ENCODE measurements at regions not wholly inside any gene's neighbourhood (a gene's known extent, or its start where the extent isn't known, plus 50 kb on each side); places are given as distances from the start of the nearest gene placed in this dataset.

DNA sequence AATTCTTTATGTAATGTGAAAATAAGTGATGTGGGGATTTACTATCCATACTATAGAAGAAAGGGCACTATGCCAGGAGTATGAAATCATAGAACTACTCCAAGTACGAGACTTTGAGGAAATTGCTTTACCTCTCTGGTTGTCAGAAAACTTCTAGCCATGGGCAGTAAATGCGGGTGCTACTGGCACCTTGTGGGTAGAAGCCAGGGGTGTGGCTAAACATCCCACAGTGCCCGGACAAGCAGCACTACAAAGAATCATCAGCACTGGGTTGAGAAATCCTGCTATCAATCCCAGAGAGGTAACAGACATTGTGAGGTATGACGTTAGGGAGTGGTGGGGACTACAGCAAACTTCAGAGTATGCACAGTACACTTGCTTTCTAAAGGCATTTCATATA lies 453.5 kb upstream of the TNP1 start:
- Histone ChIP-seq H3K36me3 (ENCODE audit: control insufficient read depth, insufficient read depth, low read length) (no peaks in the 10 kb centered on the region), H3K4me3 (ENCODE audit: low read depth in 2 of 2, low read length in 2 of 2) (no peak overlapping the region), H3K4me1 (ENCODE audit: control insufficient read depth, insufficient read depth, low read length) (no peaks in the 10 kb centered on the region), H3K27me3 (ENCODE audit: control insufficient read depth, insufficient read depth, low read length) (no peaks in the 10 kb centered on the region), H3K9me3 (ENCODE audit: control insufficient read depth, insufficient read depth, low read depth, low read length) (no peaks in the 10 kb centered on the region), H3K27ac (ENCODE audit: low read length) (no peak overlapping the region)
- POLR2A ChIA-PET: no interaction called here
- in situ Hi-C loops (cut with HindIII; ENCODE audit: low pct_unique_long_range_greater_than_20kb, low sequenced_read_pairs) (no loop called here), intact Hi-C loops (cut with micrococcal nuclease; ENCODE audit: unreplicated experiment) (no loop called here)
- BruUV-seq (replicated peaks): no TSS peak
- ATAC-seq (no peak), DNase-seq (ENCODE audit: low read depth, low spot score) (no peak)
- no peak for TF ChIP-seq TCF7L2 (IDR thresholded peaks at IDR 0.05; ENCODE audit: low read depth, low read length)
- TF ChIP-seq POLR2AphosphoS5 (IDR thresholded peaks at IDR 0.05; ENCODE audit: low read depth, low read length): no peak
- TF ChIP-seq REST (IDR thresholded peaks at IDR 0.05; ENCODE audit: insufficient read depth in 1 of 2, low read depth in 2 of 2, low read length in 1 of 2): no peak
- TF ChIP-seq, protein P1, sequence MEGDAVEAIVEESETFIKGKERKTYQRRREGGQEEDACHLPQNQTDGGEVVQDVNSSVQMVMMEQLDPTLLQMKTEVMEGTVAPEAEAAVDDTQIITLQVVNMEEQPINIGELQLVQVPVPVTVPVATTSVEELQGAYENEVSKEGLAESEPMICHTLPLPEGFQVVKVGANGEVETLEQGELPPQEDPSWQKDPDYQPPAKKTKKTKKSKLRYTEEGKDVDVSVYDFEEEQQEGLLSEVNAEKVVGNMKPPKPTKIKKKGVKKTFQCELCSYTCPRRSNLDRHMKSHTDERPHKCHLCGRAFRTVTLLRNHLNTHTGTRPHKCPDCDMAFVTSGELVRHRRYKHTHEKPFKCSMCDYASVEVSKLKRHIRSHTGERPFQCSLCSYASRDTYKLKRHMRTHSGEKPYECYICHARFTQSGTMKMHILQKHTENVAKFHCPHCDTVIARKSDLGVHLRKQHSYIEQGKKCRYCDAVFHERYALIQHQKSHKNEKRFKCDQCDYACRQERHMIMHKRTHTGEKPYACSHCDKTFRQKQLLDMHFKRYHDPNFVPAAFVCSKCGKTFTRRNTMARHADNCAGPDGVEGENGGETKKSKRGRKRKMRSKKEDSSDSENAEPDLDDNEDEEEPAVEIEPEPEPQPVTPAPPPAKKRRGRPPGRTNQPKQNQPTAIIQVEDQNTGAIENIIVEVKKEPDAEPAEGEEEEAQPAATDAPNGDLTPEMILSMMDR (IDR thresholded peaks at IDR 0.05): no peak
- no peak for TF ChIP-seq SIN3A (IDR thresholded peaks at IDR 0.05; ENCODE audit: borderline replicate concordance, insufficient read depth, low read depth, low read length)
- CTCF ChIA-PET: no interaction called here

GRCh38 chr2:217309056-217309455 lies 449.2 kb upstream of the TNP1 start:
- DNase-seq (ENCODE audit: low read depth, low spot score) (no peak), ATAC-seq (no peak)
- no peaks in the 10 kb centered on the region for H3K4me1 ChIP-seq (ENCODE audit: control insufficient read depth, insufficient read depth, low read length)
- TF ChIP-seq REST (IDR thresholded peaks at IDR 0.05; ENCODE audit: insufficient read depth in 1 of 2, low read depth in 2 of 2, low read length in 1 of 2): no peak
- no peak for TF ChIP-seq SIN3A (IDR thresholded peaks at IDR 0.05; ENCODE audit: borderline replicate concordance, insufficient read depth, low read depth, low read length)
- no peak for TF ChIP-seq TCF7L2 (IDR thresholded peaks at IDR 0.05; ENCODE audit: low read depth, low read length)
- no peak for TF ChIP-seq POLR2AphosphoS5 (IDR thresholded peaks at IDR 0.05; ENCODE audit: low read depth, low read length)
- TF ChIP-seq, protein P1 (IDR thresholded peaks at IDR 0.05): no peak
- H3K4me3 ChIP-seq (ENCODE audit: low read depth in 2 of 2, low read length in 2 of 2): no peak overlapping the region
- ChIA-PET CTCF (no interaction called here), POLR2A (no interaction called here)
- no peak overlapping the region for H3K27ac ChIP-seq (ENCODE audit: low read length)
- H3K27me3 ChIP-seq (ENCODE audit: control insufficient read depth, insufficient read depth, low read length): no peaks in the 10 kb centered on the region
- no peaks in the 10 kb centered on the region for H3K9me3 ChIP-seq (ENCODE audit: control insufficient read depth, insufficient read depth, low read depth, low read length)
- intact Hi-C loops (cut with micrococcal nuclease; ENCODE audit: unreplicated experiment) (no loop called here), in situ Hi-C loops (cut with HindIII; ENCODE audit: low pct_unique_long_range_greater_than_20kb, low sequenced_read_pairs) (no loop called here)
- no peaks in the 10 kb centered on the region for H3K36me3 ChIP-seq (ENCODE audit: control insufficient read depth, insufficient read depth, low read length)
- BruUV-seq (replicated peaks): no TSS peak

All from Panc1 (cell line).